IPS-20b (cell line): ENCODE measurements at regions not wholly inside any gene's neighbourhood (a gene's known extent, or its start where the extent isn't known, plus 50 kb on each side); places are given as distances from the start of the nearest gene placed in this dataset.

Source experiments
- H3K27ac ChIP-seq: one replicate; pipeline ENCODE4 v1.5.1; 2013; ENCODE audit warnings: low read length
- H3K27me3 ChIP-seq: 2 replicates; pipeline ENCODE4 v1.6.1; 2013; ENCODE audit warnings: mild to moderate bottlenecking, low read length, inconsistent platforms; ENCODE audit not compliant: insufficient read depth
- H3K36me3 ChIP-seq: 2 replicates; pipeline ENCODE4 v1.6.1; 2013; ENCODE audit warnings: low read depth, mild to moderate bottlenecking, inconsistent platforms, low read length, moderate library complexity; ENCODE audit not compliant: insufficient read depth
- H3K4me1 ChIP-seq: 2 replicates; pipeline ENCODE4 v1.6.1; 2013; ENCODE audit warnings: mild to moderate bottlenecking, control low read depth, inconsistent platforms, low read length, moderate library complexity; ENCODE audit not compliant: insufficient read depth
- H3K4me3 ChIP-seq: 2 replicates; pipeline ENCODE4 v1.5.1; 2013; ENCODE audit warnings: mild to moderate bottlenecking, low read length, inconsistent platforms
- H3K9ac ChIP-seq: 2 replicates; pipeline ENCODE4 v1.6.1; 2013; ENCODE audit warnings: low read depth, mild to moderate bottlenecking, inconsistent platforms, low read length, moderate library complexity
- H3K9me3 ChIP-seq: 2 replicates; pipeline ENCODE4 v1.6.1; 2013; ENCODE audit warnings: mild to moderate bottlenecking, low read depth, low read length, inconsistent platforms; ENCODE audit not compliant: insufficient read depth

GRCh38 chr5:6225121-6225607 is 153.2 kb downstream of the MED10 start:
- no peak overlapping the region for H3K4me3 ChIP-seq
- H3K9me3 ChIP-seq = no peaks in the 10 kb centered on the region
- H3K4me1 ChIP-seq = no peaks in the 10 kb centered on the region
- no peaks in the 10 kb centered on the region for H3K36me3 ChIP-seq
- H3K27me3 ChIP-seq = no peaks in the 10 kb centered on the region
- H3K9ac ChIP-seq = no peak overlapping the region
- H3K27ac ChIP-seq = no peak overlapping the region

GRCh38 chr5:6224406-6224805 is 153.9 kb downstream of the MED10 start:
- Histone ChIP-seq H3K4me3 (no peak overlapping the region), H3K4me1 (no peaks in the 10 kb centered on the region), H3K9me3 (no peaks in the 10 kb centered on the region), H3K9ac (no peak overlapping the region), H3K36me3 (no peaks in the 10 kb centered on the region), H3K27ac (no peak overlapping the region), H3K27me3 (no peaks in the 10 kb centered on the region)

GRCh38 chr5:6222899-6223298 is 155.4 kb downstream of the MED10 start:
- no peaks in the 10 kb centered on the region for H3K4me1 ChIP-seq
- H3K9ac ChIP-seq = no peak overlapping the region
- H3K27ac ChIP-seq = no peak overlapping the region
- no peaks in the 10 kb centered on the region for H3K27me3 ChIP-seq
- no peaks in the 10 kb centered on the region for H3K36me3 ChIP-seq
- H3K9me3 ChIP-seq = no peaks in the 10 kb centered on the region
- H3K4me3 ChIP-seq = no peak overlapping the region

GRCh38 chr5:6222121-6222520 is 156.2 kb downstream of the MED10 start:
- H3K27ac ChIP-seq = no peak overlapping the region
- no peaks in the 10 kb centered on the region for H3K36me3 ChIP-seq
- H3K4me3 ChIP-seq = no peak overlapping the region
- no peaks in the 10 kb centered on the region for H3K9me3 ChIP-seq
- no peaks in the 10 kb centered on the region for H3K27me3 ChIP-seq
- no peaks in the 10 kb centered on the region for H3K4me1 ChIP-seq
- no peak overlapping the region for H3K9ac ChIP-seq

GRCh38 chr5:6221141-6221626 is 157.2 kb downstream of the MED10 start:
- Histone ChIP-seq H3K27me3 (no peaks in the 10 kb centered on the region), H3K4me1 (no peaks in the 10 kb centered on the region), H3K4me3 (no peak overlapping the region), H3K9ac (no peak overlapping the region), H3K27ac (no peak overlapping the region), H3K9me3 (no peaks in the 10 kb centered on the region), H3K36me3 (no peaks in the 10 kb centered on the region)

- H3K27ac ChIP-seq = no peak overlapping the region
- no peaks in the 10 kb centered on the region for H3K9me3 ChIP-seq
- H3K4me3 ChIP-seq = no peak overlapping the region
- H3K27me3 ChIP-seq = no peaks in the 10 kb centered on the region
- no peaks in the 10 kb centered on the region for H3K36me3 ChIP-seq
- H3K9ac ChIP-seq = no peak overlapping the region
- no peaks in the 10 kb centered on the region for H3K4me1 ChIP-seq
Observed at GRCh38 chr5:6220346-6221088, 157.8 kb downstream of the MED10 start.

GRCh38 chr5:6218517-6218916 is 159.8 kb downstream of the MED10 start:
- Histone ChIP-seq H3K4me1 (no peaks in the 10 kb centered on the region), H3K9me3 (no peaks in the 10 kb centered on the region), H3K9ac (no peak overlapping the region), H3K36me3 (no peaks in the 10 kb centered on the region), H3K27me3 (no peaks in the 10 kb centered on the region), H3K4me3 (no peak overlapping the region), H3K27ac (no peak overlapping the region)

- Histone ChIP-seq H3K27me3 (no peaks in the 10 kb centered on the region), H3K4me1 (no peaks in the 10 kb centered on the region)
Observed at GRCh38 chr5:6218116-6218515, 160.2 kb downstream of the MED10 start.

GRCh38 chr5:6216471-6217075 is 161.8 kb downstream of the MED10 start:
- Histone ChIP-seq H3K36me3 (no peaks in the 10 kb centered on the region), H3K9ac (no peak overlapping the region), H3K27ac (no peak overlapping the region), H3K4me1 (no peaks in the 10 kb centered on the region), H3K9me3 (no peaks in the 10 kb centered on the region), H3K4me3 (no peak overlapping the region), H3K27me3 (no peaks in the 10 kb centered on the region)

More at GRCh38 chr5:6218116-6218515, 160.2 kb downstream of the MED10 start:
- Histone ChIP-seq H3K36me3 (no peaks in the 10 kb centered on the region), H3K4me3 (no peak overlapping the region), H3K9ac (no peak overlapping the region), H3K27ac (no peak overlapping the region), H3K9me3 (no peaks in the 10 kb centered on the region)

- H3K4me3 ChIP-seq = no peak overlapping the region
- H3K27ac ChIP-seq = no peak overlapping the region
- no peaks in the 10 kb centered on the region for H3K4me1 ChIP-seq
- H3K36me3 ChIP-seq = no peaks in the 10 kb centered on the region
- no peak overlapping the region for H3K9ac ChIP-seq
- H3K27me3 ChIP-seq = no peaks in the 10 kb centered on the region
- no peaks in the 10 kb centered on the region for H3K9me3 ChIP-seq
Observed at GRCh38 chr5:6215891-6216290, 162.5 kb downstream of the MED10 start.

GRCh38 chr5:6212244-6212643 is 166.1 kb downstream of the MED10 start:
- Histone ChIP-seq H3K4me1 (no peaks in the 10 kb centered on the region), H3K4me3 (no peak overlapping the region), H3K27me3 (no peaks in the 10 kb centered on the region), H3K27ac (no peak overlapping the region), H3K9me3 (no peaks in the 10 kb centered on the region), H3K9ac (no peak overlapping the region), H3K36me3 (no peaks in the 10 kb centered on the region)

GRCh38 chr5:6206501-6206900 is 171.8 kb downstream of the MED10 start:
- Histone ChIP-seq H3K27ac (no peak overlapping the region), H3K36me3 (no peaks in the 10 kb centered on the region), H3K9me3 (no peaks in the 10 kb centered on the region), H3K27me3 (no peaks in the 10 kb centered on the region), H3K4me3 (no peak overlapping the region), H3K9ac (no peak overlapping the region), H3K4me1 (no peaks in the 10 kb centered on the region; the same call in 1 of the 2 replicates)
